H1 (cell line): ENCODE measurements at regions not wholly inside any gene's neighbourhood (a gene's known extent, or its start where the extent isn't known, plus 50 kb on each side); places are given as distances from the start of the nearest gene placed in this dataset.

ENCODE experiments used
- BCL11A ChIP-seq, 2 experiments: IDR thresholded peaks; one replicate each; pipeline ENCODE4 v1.6.1; 2011; ENCODE audit warnings: low read depth in 2 of 2, low read length in 2 of 2, mild to moderate bottlenecking in 2 of 2
- CHD1 ChIP-seq: IDR thresholded peaks from 2 replicates; pipeline ENCODE4 v1.6.1; 2012; ENCODE audit warnings: low read depth, low read length, improper control_type of control experiment
- CREB1 ChIP-seq: IDR thresholded peaks from 2 replicates; pipeline ENCODE4 v1.6.1; 2012; ENCODE audit warnings: inconsistent platforms
- GABPA ChIP-seq: IDR thresholded peaks from 2 replicates; pipeline ENCODE4 v1.6.1; 2011; ENCODE audit warnings: mild to moderate bottlenecking, low read length, moderate library complexity, borderline replicate concordance; ENCODE audit not compliant: insufficient read depth
- HDAC2 ChIP-seq, 2 experiments: fragments of 300-600 bp in 1 of 2; sonication (generic) in 1 of 2; IDR thresholded peaks; 2 replicates each; pipeline ENCODE4 v1.6.1; 2011 to 2012; ENCODE audit warnings: low read depth in 2 of 2, low read length in 2 of 2, mild to moderate bottlenecking in 2 of 2, moderate library complexity in 2 of 2, borderline replicate concordance in 1 of 2, inconsistent platforms in 1 of 2
- POU5F1 ChIP-seq: IDR thresholded peaks from 2 replicates; pipeline ENCODE4 v1.6.1; 2011; ENCODE audit warnings: low read depth, mild to moderate bottlenecking, low read length, moderate library complexity
- SIRT6 ChIP-seq: IDR thresholded peaks from one replicate; pipeline ENCODE4 v1.7.1; 2012; ENCODE audit warnings: low read length, inconsistent platforms
- SUZ12 ChIP-seq: fragments of 200-600 bp; sonication (generic); IDR thresholded peaks from 2 replicates; pipeline ENCODE4 v1.6.1; 2012; ENCODE audit warnings: mild to moderate bottlenecking, inconsistent platforms, low read length, moderate library complexity, mixed read lengths

DNA sequence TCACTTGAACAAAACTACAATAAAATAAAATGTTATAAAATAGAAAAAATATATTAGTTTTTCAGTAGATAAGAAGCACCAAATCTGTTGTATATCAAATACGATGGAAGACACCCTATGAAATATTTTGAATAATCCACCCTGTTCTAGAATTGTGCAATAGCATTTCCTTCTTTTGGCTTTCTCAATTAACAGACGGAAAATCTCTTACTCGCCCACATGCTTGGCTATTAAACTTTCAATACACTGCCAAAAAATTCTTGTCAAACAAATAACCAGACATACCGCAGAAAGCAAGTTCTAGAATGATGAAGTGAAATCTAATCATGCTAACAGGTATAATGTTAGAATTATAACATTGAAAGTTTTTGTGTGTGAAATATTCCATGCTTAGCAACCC lies 671.6 kb upstream of the SLIT2 start (continued):
- TF ChIP-seq HDAC2 (IDR thresholded peaks at IDR 0.05; ENCODE audit: borderline replicate concordance in 1 of 2, low read depth in 2 of 2, low read length in 2 of 2) (no peak), BCL11A (IDR thresholded peaks at IDR 0.05; ENCODE audit: low read depth in 2 of 2, low read length in 2 of 2) (no peak), POU5F1 (no peak), GABPA (no peak), CHD1 (no peak), SUZ12 (no peak), SIRT6 (no peak), CREB1 (no peak)
